ENCODE measurements at regions not wholly inside any gene's neighbourhood (a gene's known extent, or its start where the extent isn't known, plus 50 kb on each side); places are given as distances from the start of the nearest gene placed in this dataset.
"Not testable (repeated sequence)": the region's sequence is repeated elsewhere in the genome, so short reads cannot be mapped to it uniquely, and the experiment has no call there.

DNA sequence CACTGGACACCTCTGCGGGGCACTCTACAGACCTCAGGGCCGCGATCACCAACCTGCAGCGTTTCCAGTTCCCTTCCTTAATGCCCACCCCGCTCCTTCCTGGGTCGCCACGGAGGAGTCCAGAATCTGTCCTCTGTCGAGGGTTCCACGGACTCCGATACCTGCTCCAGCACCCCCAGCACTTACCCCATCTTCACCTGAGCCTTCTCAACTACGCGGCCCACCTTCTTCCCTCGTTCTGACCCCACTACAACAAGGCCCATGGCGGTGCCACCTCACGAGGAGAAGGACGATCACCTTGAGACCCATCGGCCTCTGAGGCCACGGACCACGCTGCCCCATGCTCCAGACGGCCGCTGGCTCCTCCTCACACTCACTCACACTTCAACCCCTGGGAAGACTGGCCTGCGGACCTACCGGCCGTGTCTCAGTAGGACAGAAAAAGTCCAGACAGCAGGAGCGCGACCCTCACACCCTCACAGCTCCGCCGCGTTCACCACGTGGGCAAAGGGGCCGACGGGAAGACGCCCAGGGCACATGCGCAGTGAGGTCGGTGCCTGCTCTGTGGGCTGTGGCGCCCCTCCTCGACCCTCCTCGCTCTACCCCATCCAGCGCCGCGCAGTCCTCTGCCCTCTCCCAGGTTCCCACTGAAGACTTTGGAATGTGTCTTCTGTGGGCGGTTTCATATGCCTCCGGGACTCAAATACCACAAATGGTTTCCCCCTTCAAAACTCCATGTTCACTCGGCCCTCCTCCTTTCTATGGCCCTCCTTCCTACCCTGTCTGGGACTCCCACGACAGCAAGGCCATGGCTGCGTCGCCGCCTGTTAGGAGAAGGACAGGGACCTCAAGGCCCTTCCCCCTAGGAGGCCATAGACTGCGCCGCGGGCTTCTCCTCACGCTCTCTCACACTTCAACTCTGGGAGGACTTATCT, 193.9 kb upstream of the PHF14 start:
- no peak for DNase-seq (ENCODE audit: low spot score)

DNA sequence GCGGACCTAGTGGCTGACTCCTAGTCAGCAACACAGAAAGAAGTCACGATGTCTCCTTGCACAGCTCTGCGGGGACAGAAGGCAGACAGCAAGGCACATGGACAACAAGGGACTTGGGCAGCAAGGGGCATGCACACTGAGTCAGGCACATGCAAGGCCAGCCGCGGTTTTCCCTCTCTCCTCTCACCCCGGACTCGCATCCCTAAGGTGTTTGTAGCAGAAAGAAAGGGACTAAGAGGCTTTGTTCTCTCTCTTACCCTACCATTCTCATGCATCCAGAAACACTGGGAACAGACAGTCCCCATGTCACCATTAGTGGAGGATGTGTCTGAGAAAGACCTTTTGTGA, 193.3 kb upstream of the PHF14 start:
- no peak for DNase-seq (ENCODE audit: low spot score)

- not testable (repeated sequence) for DNase-seq (ENCODE audit: low spot score)
These were observed 186.7 kb upstream of the PHF14 start for GRCh38 chr7:10786976-10787375.

- DNase-seq (ENCODE audit: low spot score): no peak
These were observed 184.5 kb upstream of the PHF14 start for GRCh38 chr7:10789170-10789569.

DNA sequence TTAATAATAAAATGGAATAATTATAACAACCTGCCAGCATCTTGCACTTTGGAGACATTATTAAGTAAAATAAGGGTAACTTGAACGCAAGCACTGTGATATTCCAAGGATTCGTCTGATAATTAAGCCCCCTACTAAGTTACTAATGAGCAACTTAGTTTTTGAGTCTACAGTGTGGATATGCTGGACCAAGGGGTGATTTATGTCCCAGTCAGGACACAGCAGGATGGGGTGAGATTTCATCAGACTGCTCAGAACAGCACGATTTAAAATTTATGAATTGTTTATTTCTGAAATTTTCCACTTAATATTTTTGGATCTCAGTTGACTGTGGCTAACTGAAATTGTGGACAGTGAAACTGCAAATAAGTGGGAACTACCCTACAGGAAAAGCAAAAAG, 182.8 kb upstream of the PHF14 start:
- DNase-seq (ENCODE audit: low spot score): no peak

GRCh38 chr7:10793995-10794775, 179.5 kb upstream of the PHF14 start:
- no peak for DNase-seq (ENCODE audit: low spot score)

DNA sequence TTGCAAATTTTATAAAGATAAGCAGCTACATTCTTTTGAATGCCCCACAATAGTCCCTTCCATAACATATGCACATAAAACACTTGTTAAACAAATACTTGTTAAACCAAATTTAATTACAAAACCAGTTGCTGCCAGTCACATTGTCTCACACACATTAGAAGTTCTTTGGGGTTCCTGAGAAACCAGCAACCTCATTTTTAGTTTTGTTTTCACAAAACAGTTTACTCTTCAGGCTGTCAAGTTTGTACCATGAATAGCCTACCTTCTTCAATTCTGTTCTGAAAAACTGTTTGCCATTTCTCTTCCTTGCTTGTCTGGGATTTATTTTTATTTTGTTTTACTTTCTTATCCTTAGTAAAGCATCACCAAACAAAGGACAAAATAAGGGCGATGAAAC, 176.5 kb upstream of the PHF14 start:
- no peak for DNase-seq (ENCODE audit: low spot score)

DNA sequence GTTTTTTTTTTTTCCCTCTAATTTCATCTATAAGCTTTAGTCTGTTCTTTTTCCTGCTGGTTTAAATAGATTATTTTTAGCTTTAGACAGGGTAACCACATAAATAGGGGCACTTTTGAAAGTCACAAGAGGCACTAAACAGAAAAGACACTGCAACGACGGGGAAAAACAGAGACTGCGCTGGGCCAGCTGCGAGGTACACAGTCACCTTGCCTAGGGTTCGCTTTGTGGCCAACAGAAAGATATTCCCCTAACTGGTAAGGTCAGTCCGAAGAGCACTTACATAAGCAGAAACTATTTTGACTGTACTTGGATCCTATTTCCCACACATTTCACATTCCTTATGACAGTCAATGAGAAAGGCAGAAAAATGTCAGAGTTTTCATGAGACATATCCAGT, 175.6 kb upstream of the PHF14 start:
- no peak for DNase-seq (ENCODE audit: low spot score)

GRCh38 chr7:10799475-10799874, 174.2 kb upstream of the PHF14 start:
- no peak for DNase-seq (ENCODE audit: low spot score)

DNA sequence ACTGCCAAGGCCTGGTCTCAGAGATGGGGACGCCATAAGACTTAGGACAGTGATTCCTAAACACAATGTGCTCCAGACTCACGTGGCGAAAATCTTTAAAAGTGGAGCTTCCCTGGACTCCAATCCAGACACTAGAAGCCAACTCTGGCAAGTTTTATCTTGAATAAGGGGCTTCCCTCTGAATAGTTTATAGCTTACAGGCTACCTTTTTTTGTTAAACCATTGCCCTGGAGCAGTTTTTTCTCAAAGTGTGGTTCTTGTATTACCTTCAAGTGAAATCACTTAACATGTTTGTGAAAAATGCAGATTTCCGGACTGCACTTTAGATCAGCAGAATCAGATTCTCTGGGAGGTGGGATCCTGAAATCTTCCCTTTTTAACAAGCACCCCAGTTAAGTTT, 171.7 kb upstream of the PHF14 start:
- no peak for DNase-seq (ENCODE audit: low spot score)

DNA sequence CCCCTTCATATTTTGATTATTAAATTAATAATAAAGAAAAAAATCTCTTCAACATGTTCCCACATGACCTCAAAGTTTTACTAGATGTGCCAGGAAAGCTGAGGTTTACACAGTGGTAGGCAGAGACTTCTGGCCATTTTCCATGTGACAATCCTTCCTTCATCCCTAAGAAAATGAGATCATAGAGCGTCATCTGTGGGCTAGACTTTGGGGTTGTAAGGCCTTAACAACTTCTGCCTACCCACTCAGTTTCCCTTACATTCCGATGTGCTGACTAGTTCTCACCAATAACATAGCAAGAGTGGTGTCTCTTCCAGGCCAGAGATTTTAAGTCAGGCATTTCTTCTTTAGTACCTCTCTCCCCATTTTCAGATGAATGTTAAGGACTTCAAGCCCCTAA, 171.1 kb upstream of the PHF14 start:
- no peak for DNase-seq (ENCODE audit: low spot score)

GRCh38 chr7:10803720-10804119, 170.0 kb upstream of the PHF14 start:
- no peak for DNase-seq (ENCODE audit: low spot score)

GRCh38 chr7:10804770-10805169, 168.9 kb upstream of the PHF14 start:
- no peak for DNase-seq (ENCODE audit: low spot score)

DNA sequence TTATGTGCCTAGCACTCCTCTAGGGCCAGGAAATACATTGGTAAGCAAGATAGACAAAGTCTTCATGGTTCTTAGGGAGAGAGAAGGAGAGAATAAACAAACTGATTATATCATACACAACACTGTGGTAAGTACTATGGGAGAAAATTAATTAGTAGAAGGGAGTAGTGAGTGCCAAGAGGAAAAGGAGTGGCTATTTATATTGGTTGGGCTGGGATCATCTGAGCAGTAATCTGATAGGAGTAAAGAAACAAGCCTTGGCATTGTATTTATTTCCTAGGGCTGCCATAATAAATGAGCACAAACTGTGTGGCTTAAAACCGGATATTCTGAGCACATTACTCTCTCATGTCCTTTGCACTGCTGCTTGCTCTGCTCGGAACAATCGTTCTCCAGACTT, 158.1 kb upstream of the PHF14 start:
- DNase-seq (ENCODE audit: low spot score): no peak

DNA sequence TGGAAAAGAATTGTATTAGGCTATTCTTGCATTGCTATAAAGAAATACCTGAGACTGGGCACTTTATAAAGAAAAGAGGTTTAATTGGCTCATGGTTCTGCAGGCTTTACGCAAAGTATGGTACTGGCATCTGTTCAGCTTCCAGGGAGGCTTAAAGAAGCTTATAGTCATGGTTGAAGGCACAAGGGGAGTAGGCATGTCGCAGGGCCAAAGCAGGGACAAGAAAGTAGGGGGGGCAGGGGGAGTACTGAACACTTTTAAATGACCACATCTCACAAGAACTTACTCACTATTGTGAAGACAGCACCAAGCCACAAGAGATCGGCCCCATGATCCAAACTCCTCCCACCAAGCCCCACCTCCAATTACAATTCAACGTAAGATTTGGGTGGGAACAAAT, 152.5 kb upstream of the PHF14 start:
- no peak for DNase-seq (ENCODE audit: low spot score)

DNA sequence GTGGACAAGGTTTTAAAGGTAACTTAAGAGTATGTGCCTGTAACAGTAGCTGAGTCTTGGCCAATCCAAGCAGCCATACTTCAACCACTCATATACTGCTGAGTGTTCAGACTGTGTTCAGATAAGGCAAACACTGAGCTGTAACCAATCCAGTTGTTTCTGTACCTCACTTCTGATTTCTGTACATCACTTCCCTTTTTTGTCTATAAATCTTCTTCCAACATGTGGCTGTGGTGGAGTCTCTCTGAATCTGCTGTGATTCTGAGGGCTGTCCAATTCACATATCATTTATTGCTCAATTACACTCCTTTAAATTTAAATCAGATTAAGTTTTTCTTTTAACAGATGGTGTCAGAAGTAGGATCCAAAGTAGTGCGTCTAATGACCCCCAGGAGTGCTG, 149.5 kb upstream of the PHF14 start:
- no peak for DNase-seq (ENCODE audit: low spot score)

DNA sequence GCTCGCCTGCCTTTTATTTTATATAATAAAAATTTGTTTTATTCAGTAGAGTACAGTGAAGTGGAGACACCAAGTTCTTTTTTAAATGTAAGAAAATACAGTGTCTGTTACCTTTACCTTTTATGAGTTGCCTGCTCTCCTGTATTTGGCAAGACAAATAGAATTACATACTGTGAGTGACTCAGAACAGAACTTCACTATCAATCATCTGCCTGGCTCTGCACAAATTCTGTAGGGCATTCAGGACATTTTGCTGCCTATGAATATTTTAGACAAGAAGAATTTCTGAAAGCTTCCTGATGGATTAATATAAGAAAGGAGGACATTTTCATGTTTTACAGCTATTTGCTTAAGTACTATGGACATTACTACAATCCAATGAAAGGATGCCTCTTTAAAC, 135.4 kb upstream of the PHF14 start:
- DNase-seq (ENCODE audit: low spot score): no peak

DNA sequence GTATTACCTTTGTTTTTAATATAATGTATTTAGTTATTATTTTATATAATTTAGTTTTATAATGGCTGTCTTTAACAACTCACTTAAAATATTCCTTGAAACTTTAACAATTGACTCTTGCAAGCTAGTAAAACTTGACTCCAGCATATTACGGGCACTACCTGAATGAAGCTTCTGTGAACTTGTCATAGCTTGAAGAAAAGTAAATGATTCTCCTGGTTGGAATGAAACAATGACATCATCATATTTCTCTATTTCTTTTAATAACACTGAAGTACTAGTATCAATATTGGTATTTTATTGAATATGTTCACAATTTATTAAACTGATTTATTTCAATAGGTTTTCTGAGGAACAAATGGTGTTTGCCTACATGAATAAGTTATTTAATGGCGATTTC, 128.4 kb upstream of the PHF14 start:
- no peak for DNase-seq (ENCODE audit: low spot score)

- DNase-seq (ENCODE audit: low spot score): no peak
These were observed 118.1 kb upstream of the PHF14 start for GRCh38 chr7:10855583-10855982.

- no peak for DNase-seq (ENCODE audit: low spot score)
These were observed 113.2 kb upstream of the PHF14 start for GRCh38 chr7:10860516-10860915.

DNA sequence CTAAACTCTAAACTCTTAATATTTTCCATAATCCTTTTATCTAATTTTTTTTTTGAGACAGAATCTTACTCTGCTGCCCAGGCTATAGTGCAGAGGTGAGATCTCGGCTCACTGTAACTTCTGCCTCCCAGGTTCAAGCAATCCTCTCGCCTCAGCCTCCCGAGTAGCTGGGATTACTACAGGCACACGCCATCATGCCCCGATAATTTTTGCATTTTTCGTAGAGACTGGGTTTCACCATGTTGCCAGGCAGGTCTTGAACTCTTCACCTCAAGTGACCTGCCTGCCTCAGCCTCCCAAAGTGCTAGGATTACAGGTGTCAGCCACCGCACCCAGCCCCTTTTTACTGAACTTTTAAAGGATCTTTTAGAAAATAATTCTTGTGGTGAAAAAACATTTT, 110.2 kb upstream of the PHF14 start:
- DNase-seq (ENCODE audit: low spot score): no peak

DNA sequence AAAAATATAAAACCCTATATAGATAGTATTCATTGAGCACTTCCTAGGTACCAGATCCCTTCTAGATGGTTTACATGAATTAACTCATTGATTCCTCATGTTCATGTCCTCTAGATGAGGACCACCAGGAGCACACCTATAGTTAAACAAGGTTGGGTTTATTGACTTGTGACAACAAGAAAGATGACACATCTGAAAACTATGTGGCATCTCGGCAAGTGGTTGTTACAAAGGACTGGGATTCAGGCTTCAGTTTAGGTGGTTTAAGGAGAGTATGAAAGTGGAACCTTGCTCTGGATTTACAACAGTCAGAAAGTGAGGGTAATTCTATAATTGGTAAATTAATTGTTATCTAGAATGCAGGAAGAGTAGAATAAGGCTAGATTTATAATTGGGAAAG, 99.0 kb upstream of the PHF14 start:
- no peak for DNase-seq (ENCODE audit: low spot score)

DNA sequence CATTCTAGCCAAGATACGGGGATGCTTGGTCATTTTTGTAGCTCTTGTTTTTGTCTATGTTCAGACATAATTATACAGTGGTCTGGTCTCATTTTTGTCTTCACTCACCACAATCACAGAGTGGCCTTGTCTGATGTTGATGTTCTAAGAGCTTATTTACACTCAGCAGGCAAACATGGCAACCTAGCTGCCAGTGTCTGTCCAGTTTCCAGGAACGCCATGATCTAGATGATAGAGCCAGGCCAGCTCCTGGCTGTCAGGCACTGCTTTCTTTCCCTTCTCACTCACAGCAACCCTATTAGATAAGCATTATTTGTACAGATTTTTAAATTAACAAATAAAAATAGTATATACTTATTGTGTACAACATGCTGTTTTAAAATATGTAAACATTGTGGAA, 98.6 kb upstream of the PHF14 start:
- DNase-seq (ENCODE audit: low spot score): no peak

DNA sequence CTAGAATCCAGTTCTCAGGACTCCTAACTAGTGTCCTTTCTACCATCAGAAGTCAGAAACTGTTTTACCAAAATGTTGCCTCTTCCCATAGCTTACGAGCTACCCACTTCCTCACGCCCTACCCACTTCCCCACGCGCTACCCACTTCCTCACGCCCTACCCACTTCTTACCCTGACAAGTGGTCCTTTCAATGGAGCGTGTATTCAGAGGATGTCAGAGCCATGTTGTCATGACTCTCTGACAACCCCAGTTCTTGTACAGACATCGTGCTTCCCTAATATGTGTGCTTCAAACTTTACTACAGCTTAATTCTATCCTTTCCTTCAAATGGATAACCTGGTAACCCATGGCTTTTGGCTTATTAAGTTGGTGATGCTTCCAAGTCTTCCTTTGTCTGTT, 84.8 kb upstream of the PHF14 start:
- no peak for DNase-seq (ENCODE audit: low spot score)

Data from hematopoietic multipotent progenitor cell treated with erythropoietin and hydrocortisone succinate and interleukin-3 and kit ligand, for 15 days (in vitro differentiated cells).